AG04450 (cell line): ENCODE measurements at regions not wholly inside any gene's neighbourhood (a gene's known extent, or its start where the extent isn't known, plus 50 kb on each side); places are given as distances from the start of the nearest gene placed in this dataset.

Experiments used
- CTCF ChIA-PET: fragments of 300-600, 350-600 bp; formaldehyde crosslinking; extraction: SDS; loops from one replicate; lab custom pipeline; 2022; ENCODE audit warnings: antibody characterized with exemption, inconsistent platforms; lab: Charles Lee
- POLR2A ChIA-PET: fragments of 350-600 bp; formaldehyde crosslinking; extraction: SDS; loops from one replicate; lab custom pipeline; 2021; ENCODE audit warnings: antibody characterized with exemption, inconsistent platforms; lab: Yijun Ruan, JAX
- DNase-seq: peaks from one replicate; pipeline ENCODE4 v3.0.0-alpha.2; 2011; ENCODE audit warnings: low read depth, low spot score
- H3K27ac ChIP-seq: one replicate; pipeline ENCODE4 v1.5.1; 2012; ENCODE audit warnings: low read depth, low read length, control low read depth
- H3K27me3 ChIP-seq: one replicate; pipeline ENCODE4 v1.6.0; 2012; ENCODE audit warnings: low read length; ENCODE audit not compliant: control insufficient read depth, insufficient read depth
- H3K4me3 ChIP-seq: 2 replicates; pipeline ENCODE4 v1.5.1; 2011; ENCODE audit warnings: mild to moderate bottlenecking, low read depth, low read length, control low read depth
- H3K9me3 ChIP-seq: 2 replicates; pipeline ENCODE4 v1.5.1; 2012; ENCODE audit warnings: low read length; ENCODE audit not compliant: control insufficient read depth, insufficient read depth
- TF ChIP-seq, protein P1 (sequence below): IDR thresholded peaks from 2 replicates; pipeline ENCODE4 v1.5.1; 2011; ENCODE audit warnings: low read depth, low read length, control low read depth, inconsistent platforms

DNA sequence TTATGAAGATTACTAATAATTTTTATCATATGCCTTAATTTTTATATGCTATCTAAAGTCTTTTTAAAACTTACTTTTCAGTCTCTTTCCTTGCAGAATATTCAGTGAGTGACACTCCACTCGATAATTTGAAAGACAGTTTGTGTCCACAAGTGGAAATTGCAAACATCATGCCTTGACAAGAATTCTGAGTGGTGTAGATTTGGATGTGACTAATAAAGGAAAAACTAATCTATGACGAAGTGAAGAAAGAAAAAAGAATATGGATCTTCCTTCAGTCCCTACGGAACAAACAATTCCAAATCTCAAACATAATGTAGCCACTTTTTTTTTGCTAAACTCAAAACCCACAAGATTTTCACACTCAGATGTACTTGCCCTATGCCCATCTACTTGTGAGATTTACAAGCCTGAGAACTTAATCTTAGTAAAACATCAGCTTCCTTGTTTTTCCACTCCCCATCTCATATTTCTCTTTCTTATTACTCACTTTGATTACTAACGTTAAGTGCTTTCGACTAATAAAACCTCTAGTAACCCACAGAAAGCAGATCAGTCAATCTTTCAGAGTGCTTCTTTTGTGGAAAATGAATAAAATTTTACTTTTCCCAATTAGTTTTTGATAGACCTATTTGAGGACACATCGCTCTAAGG lies 1155.8 kb downstream of the GRIK2 start:
- no peak overlapping the region for H3K27ac ChIP-seq
- H3K27me3 ChIP-seq = no peaks in the 10 kb centered on the region
- TF ChIP-seq, protein P1, sequence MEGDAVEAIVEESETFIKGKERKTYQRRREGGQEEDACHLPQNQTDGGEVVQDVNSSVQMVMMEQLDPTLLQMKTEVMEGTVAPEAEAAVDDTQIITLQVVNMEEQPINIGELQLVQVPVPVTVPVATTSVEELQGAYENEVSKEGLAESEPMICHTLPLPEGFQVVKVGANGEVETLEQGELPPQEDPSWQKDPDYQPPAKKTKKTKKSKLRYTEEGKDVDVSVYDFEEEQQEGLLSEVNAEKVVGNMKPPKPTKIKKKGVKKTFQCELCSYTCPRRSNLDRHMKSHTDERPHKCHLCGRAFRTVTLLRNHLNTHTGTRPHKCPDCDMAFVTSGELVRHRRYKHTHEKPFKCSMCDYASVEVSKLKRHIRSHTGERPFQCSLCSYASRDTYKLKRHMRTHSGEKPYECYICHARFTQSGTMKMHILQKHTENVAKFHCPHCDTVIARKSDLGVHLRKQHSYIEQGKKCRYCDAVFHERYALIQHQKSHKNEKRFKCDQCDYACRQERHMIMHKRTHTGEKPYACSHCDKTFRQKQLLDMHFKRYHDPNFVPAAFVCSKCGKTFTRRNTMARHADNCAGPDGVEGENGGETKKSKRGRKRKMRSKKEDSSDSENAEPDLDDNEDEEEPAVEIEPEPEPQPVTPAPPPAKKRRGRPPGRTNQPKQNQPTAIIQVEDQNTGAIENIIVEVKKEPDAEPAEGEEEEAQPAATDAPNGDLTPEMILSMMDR = no peak
- no peak for DNase-seq
- POLR2A ChIA-PET = no interaction called here
- H3K9me3 ChIP-seq = peaks cover 8% of the 10 kb centered on the region
- CTCF ChIA-PET = no interaction called here
- H3K4me3 ChIP-seq = no peak overlapping the region

DNA sequence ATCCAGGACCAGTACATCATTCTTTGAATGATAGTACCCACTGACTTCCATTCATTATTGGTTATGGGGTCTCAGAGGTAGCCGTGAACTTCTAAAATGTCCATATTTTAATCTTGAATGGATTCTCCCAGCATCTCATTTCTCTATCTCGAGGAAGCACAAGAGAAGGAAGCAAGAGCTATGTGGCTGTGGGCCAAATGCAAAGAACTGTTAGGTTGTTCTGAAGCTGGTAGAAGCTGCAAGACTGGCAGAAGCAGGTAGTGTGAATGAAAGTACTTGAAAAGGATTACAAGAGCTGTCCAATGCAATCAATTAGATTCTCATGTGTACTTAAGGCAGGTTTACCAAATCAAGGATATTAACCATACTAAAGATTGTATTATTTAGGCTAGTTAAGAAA lies 1131.8 kb downstream of the GRIK2 start:
- Histone ChIP-seq H3K27ac (no peak overlapping the region), H3K4me3 (no peak overlapping the region), H3K9me3 (no peaks in the 10 kb centered on the region), H3K27me3 (no peaks in the 10 kb centered on the region)
- CTCF ChIA-PET = no interaction called here
- TF ChIP-seq, protein P1 = no peak
- POLR2A ChIA-PET = no interaction called here
- no peak for DNase-seq

DNA sequence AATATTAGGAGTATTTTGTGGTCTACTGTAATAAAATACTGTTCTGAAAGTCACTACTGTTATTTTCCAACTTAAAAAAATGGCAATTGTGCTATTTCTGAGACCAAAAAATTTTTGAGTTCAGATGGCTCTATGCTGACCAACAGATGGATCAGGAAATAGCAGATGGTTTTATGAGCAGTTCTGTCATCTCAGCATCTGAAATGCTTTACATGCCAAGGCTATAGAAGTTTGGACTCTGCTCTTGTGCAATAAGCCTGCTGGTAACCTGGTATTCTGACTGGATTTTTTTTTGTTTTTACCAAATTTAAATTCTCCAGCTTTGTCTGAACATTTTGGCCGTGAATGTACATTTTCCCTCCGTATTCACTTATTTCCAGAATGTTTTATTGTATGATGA lies 1127.5 kb downstream of the GRIK2 start:
- no peak for DNase-seq
- Histone ChIP-seq H3K27me3 (no peaks in the 10 kb centered on the region), H3K9me3 (no peaks in the 10 kb centered on the region), H3K4me3 (no peak overlapping the region), H3K27ac (no peak overlapping the region)
- POLR2A ChIA-PET = no interaction called here
- TF ChIP-seq, protein P1 = no peak
- CTCF ChIA-PET = no interaction called here

DNA sequence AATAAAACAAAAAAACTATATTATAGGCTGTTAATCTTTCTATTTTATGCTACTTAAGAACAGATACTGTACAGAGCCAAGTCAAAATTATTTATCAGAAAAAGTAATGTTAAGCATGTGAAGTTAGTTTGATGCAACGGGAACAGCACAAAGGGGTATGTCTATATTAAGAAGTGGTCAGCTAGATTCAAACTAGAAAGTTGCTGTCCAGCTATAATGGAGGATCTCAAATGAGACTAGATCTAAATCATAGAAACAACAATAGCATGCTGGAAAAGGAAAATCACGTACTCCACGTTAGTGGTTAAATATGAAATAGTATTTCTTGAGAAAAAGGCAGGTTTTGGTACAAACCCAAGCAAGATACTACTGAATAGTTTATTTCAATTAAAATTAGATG lies 1124.0 kb downstream of the GRIK2 start:
- no peak for DNase-seq
- Histone ChIP-seq H3K27me3 (no peaks in the 10 kb centered on the region), H3K9me3 (no peaks in the 10 kb centered on the region), H3K4me3 (no peak overlapping the region), H3K27ac (no peak overlapping the region)
- TF ChIP-seq, protein P1 = no peak
- ChIA-PET POLR2A (no interaction called here), CTCF (no interaction called here)

DNA sequence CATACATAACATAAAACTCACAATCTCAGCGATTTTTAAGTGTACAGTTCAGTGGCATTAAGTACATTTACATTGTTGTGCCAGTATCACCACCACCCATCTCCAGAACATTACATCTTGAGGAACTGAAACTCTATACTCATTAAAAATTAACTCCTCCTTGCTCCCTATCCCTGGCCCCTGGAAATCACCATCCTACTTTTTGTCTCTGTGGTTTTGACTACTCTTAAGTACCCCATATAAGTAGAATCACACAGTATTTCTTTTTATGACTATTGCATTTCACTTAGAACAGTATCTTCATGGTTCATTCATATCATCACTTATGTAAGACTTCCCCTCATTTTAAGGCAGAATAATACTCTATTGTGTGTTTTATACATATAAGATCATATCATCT lies 1108.1 kb downstream of the GRIK2 start:
- Histone ChIP-seq H3K9me3 (peaks cover 3% of the 10 kb centered on the region), H3K27ac (no peak overlapping the region), H3K27me3 (no peaks in the 10 kb centered on the region), H3K4me3 (no peak overlapping the region)
- DNase-seq = no peak
- ChIA-PET POLR2A (no interaction called here), CTCF (no interaction called here)
- TF ChIP-seq, protein P1 = no peak
